ENCODE measurements at regions not wholly inside any gene's neighbourhood (a gene's known extent, or its start where the extent isn't known, plus 50 kb on each side); places are given as distances from the start of the nearest gene placed in this dataset.

DNA sequence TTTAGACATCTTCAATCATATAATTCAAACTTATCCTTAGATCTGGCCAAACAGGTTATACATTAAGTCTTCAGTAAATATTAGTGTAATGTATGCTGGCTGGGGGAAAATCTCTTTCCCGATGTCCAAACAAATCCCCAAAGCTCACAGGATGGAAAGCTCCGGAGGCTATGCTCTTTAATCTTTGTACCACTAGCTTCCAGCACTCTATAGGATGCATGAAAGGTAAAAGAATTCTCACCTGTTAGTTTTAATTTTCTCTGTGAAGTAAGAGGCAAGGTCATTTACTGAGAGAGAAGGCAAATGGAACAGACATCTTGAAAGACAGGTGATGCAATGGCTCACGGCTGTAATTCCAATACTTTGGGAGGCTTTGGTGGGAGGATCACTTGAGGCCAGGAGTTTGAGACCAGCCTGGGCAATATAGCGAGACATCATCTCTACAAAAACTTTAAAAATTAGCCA, 99.8 kb upstream of the KIF5B start (continued):
- no peak for TF ChIP-seq ONECUT2 (CRISPR knock-in tag; IDR thresholded peaks at IDR 0.05)
- TF ChIP-seq NKX3-1 (CRISPR knock-in tag; IDR thresholded peaks at IDR 0.05), result no peak
- no peak for TF ChIP-seq TRIM24 (CRISPR knock-in tag; IDR thresholded peaks at IDR 0.05)
- peak; percentile 17; the same call in 1 of the 2 replicates for TF ChIP-seq ZFP90 (CRISPR knock-in tag; IDR thresholded peaks at IDR 0.05; ENCODE audit: borderline replicate concordance)
- no peak for TF ChIP-seq ZNF251 (CRISPR knock-in tag; IDR thresholded peaks at IDR 0.05)
- TF ChIP-seq NONO (IDR thresholded peaks at IDR 0.05), result no peak
- no peak for TF ChIP-seq NONO (CRISPR knock-in tag; conservative IDR thresholded peaks at IDR 0.05)
- TF ChIP-seq ZNF207 (IDR thresholded peaks at IDR 0.05; ENCODE audit: borderline replicate concordance), result no peak
- TF ChIP-seq, protein P1, sequence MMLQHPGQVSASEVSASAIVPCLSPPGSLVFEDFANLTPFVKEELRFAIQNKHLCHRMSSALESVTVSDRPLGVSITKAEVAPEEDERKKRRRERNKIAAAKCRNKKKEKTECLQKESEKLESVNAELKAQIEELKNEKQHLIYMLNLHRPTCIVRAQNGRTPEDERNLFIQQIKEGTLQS (CRISPR knock-in tag; IDR thresholded peaks at IDR 0.05), result peak; percentile 76
- no peak for TF ChIP-seq ZNF83 (CRISPR knock-in tag; IDR thresholded peaks at IDR 0.05; ENCODE audit: borderline replicate concordance)
- TF ChIP-seq GTF3A (CRISPR knock-in tag; conservative IDR thresholded peaks at IDR 0.05), result 0 out of 2 replicates have a peak, but pooled peaks have one; percentile 43
- no peak for TF ChIP-seq ZNF564 (CRISPR knock-in tag; IDR thresholded peaks at IDR 0.05)
- no peak for TF ChIP-seq SOX13 (IDR thresholded peaks at IDR 0.05)
- peak in 1 of 2 experiments; percentile 58; a peak in 2 of 4 replicates for TF ChIP-seq SOX13 (CRISPR knock-in tag; conservative IDR thresholded peaks at IDR 0.05 in 1 of 2, IDR thresholded peaks at IDR 0.05 in 1 of 2)
- TF ChIP-seq ZBTB20 (CRISPR knock-in tag; IDR thresholded peaks at IDR 0.05; ENCODE audit: borderline replicate concordance, low read depth), result peak; percentile 97; the same call in 1 of the 2 replicates
- no peak for TF ChIP-seq MED13 (CRISPR knock-in tag; IDR thresholded peaks at IDR 0.05)
- no peak for TF ChIP-seq ZZZ3 (CRISPR knock-in tag; IDR thresholded peaks at IDR 0.05; ENCODE audit: borderline replicate concordance)
- TF ChIP-seq ZNF383 (CRISPR knock-in tag; IDR thresholded peaks at IDR 0.05; ENCODE audit: borderline replicate concordance), result 0 out of 2 replicates have a peak, but pooled peaks have one; percentile 32
- 0 out of 2 replicates have a peak, but pooled peaks have one; percentile 19 for TF ChIP-seq NR2F2 (IDR thresholded peaks at IDR 0.05; ENCODE audit: borderline replicate concordance, low read depth)
- peak; percentile 39; the same call in 1 of the 2 replicates for TF ChIP-seq RXRB (CRISPR knock-in tag; IDR thresholded peaks at IDR 0.05; ENCODE audit: borderline replicate concordance)
- no peak for TF ChIP-seq RFXANK (CRISPR knock-in tag; IDR thresholded peaks at IDR 0.05)
- TF ChIP-seq ZFAT (CRISPR knock-in tag; conservative IDR thresholded peaks at IDR 0.05), result no peak
- TF ChIP-seq ZNF740 (CRISPR knock-in tag; IDR thresholded peaks at IDR 0.05), result no peak
- peak; percentile 94 for TF ChIP-seq CEBPG (CRISPR knock-in tag; IDR thresholded peaks at IDR 0.05)
- 0 out of 2 replicates have a peak, but pooled peaks have one; percentile 27 for TF ChIP-seq ZNF263 (CRISPR knock-in tag; IDR thresholded peaks at IDR 0.05)
- TF ChIP-seq ZNF34 (CRISPR knock-in tag; IDR thresholded peaks at IDR 0.05; ENCODE audit: borderline replicate concordance), result 0 out of 2 replicates have a peak, but pooled peaks have one; percentile 54
- no peak for TF ChIP-seq ZMAT3 (CRISPR knock-in tag; conservative IDR thresholded peaks at IDR 0.05)
- TF ChIP-seq NCOA2 (CRISPR knock-in tag; IDR thresholded peaks at IDR 0.05), result peak; percentile 63
- 0 out of 2 replicates have a peak, but pooled peaks have one; percentile 13 for TF ChIP-seq CEBPB (IDR thresholded peaks at IDR 0.05; ENCODE audit: borderline replicate concordance, low read depth, low read length)
- TF ChIP-seq MED1 (CRISPR knock-in tag; IDR thresholded peaks at IDR 0.05), result peak; percentile 81
- no peak for TF ChIP-seq IRF2 (CRISPR knock-in tag; IDR thresholded peaks at IDR 0.05)
- TF ChIP-seq ZKSCAN1 (IDR thresholded peaks at IDR 0.05; ENCODE audit: low read length), result no peak
- no peak for TF ChIP-seq NFRKB (IDR thresholded peaks at IDR 0.05)
- no peak for TF ChIP-seq TRIM22 (IDR thresholded peaks at IDR 0.05)
- no peak for TF ChIP-seq CBFB (CRISPR knock-in tag; IDR thresholded peaks at IDR 0.05)
